NCI-H128 (cell line): ENCODE measurements at regions not wholly inside any gene's neighbourhood (a gene's known extent, or its start where the extent isn't known, plus 50 kb on each side); places are given as distances from the start of the nearest gene placed in this dataset.

Experiments used
- DNase-seq: peaks from one replicate; lab custom pipeline; 2025; ENCODE audit not compliant: unreplicated experiment; lab: John Stamatoyannopoulos, UW

DNA sequence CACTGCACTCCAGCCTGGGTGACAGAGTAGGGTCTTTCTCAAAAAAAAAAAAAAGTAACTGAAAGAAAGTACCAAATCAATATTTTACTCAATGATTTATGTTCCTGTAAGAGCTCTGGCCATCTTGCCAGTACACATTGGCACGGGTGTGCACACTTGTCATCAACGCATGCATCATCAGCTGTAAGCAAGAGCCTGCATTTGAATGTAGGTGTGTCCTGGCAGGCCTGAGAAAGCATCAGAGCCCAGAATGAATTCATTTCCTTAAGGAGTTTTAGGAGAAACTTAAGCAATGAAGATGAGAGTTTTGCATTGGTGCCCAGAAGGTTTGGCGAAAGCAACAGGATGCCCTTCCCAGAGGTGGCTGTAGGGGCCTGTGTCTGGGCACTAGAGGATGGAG lies 88.5 kb upstream of the FZD10 start:
- DNase-seq: no peak

DNA sequence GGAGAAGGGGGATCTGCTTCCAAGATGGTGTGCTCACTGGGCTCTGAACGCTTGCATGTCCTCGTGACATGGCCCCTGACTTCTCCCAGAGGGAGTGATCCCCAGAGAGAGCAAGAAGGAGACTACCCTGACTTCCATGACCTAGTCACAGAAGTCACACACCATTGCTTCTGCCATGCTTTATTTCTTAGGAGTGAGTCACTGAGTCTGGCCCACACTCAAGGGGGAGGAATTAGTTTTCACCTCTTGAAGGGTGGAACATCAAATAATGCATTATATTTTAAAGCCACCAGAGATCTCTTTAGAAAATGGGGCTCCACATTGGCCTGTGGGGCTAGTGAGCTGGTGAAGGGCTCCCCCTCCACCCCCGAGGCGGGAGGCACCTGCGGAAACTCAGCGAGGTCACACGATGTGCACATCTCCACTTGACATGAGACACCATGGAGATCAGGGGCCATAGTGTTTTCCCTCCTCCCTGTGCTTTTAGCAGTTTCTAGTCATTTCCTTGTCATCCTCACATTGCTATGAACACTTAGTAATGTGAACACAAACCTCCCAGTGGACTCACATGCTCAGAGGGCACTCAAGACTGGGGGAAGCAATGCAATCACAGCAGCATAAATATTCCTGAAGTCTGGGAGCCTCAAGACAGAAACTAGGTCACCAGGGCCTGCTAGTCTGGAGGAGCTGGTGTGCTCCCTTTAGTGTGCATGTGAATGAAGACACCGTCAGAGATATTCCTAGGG lies 87.4 kb upstream of the FZD10 start:
- DNase-seq: no peak

DNA sequence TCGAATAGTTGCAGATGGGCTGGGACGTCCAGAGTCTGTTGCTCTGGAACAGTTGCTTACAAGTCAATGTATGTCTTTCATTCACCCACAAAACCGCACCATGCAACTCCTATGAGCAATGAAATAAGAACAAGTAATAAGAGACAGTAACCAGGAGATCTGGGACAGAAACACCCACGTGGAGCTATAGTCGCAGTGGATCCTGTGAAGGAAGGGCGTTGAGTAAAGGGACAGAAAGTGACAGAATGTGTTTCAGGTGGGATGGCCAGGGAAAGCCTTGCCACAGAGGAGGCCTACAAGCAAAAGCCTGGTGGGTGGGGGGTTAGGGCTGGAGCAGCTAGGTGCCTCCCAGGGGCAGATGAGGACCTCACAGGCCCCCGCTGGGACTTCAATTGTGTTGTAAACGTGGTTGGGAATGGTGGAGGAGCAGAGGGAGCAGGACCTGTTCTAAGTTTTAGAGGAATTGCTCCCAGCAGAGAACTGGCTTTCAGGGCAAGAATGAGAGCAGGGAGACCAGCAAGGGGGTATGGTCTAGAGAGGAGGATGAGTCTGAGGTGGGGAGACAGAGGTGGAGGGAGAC lies 86.7 kb upstream of the FZD10 start:
- DNase-seq: no peak

DNA sequence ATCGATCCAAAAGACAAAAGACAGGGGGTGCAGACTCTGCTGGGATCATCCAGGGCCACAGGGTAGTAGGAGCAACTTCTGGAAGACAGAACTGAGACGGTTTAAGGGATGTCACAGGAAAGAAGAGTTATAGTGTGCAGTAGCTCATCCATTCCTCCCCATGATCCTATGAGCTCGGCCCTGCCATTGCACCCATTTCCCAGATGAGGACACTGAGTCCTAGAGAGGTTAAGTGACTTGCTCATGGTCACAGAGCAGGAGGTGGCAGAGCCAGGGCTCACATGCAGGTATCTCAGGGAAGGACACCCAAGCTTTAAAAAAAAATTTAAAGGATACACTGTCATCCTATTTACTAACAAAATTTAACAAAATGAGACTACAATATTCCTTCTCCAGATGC lies 86.1 kb upstream of the FZD10 start:
- no peak for DNase-seq

DNA sequence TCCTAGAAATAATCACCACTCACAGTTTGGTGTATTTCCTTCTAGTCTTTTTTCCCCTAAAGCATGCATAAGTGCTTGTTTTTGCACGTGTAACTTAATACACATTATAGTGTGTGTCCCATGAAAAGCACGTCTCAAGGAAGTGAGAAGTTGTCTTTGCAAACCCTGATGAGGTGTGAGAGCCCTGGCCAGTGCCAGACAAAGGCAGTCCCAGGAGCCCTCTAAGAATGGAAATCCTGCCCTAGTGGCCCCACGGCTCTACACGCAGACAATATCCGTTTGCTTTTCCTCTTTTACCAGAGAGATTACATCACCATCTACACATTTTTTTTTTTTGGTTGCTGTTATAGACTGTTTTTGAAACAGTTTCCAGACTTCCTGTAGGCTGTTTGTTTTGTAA lies 85.5 kb upstream of the FZD10 start:
- no peak for DNase-seq

DNA sequence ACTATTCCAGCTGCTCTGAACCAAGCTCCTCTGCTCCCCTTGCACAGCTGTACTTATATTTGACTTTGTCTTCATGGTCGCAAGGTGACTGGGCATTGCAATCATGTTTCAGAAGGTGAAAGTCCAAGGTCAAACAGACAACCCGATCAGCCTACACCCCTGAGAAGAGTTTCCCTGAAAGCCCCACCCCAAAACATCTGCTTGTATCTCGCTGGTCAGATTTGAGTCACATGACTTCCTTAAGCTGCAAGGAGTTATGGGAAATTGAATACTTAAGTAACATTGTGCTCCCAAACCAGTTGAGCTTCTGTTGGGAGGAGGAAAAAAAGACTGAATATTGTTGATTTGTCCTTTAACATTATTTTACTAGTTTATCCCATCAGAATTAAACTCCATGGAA lies 83.4 kb upstream of the FZD10 start:
- DNase-seq: no peak

DNA sequence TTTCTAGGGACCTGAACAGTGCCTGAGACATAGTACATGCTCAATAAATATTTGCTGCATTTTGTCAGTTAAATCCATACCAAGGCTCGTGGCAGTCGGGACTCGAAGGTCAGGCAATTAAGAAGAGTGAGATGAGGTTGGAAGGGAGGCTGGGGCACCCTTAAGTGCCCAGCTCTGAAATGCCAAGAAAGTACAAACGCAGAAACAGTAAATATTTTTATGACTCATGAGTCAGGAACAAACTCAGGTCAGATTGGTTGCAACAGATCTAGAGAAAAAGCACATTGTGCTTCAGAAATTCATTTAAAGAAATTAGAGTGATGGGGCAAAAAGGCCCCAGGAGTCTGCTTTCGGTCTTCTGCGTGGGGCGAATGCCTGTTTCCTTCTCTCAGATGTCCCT lies 83.0 kb upstream of the FZD10 start:
- no peak for DNase-seq

DNA sequence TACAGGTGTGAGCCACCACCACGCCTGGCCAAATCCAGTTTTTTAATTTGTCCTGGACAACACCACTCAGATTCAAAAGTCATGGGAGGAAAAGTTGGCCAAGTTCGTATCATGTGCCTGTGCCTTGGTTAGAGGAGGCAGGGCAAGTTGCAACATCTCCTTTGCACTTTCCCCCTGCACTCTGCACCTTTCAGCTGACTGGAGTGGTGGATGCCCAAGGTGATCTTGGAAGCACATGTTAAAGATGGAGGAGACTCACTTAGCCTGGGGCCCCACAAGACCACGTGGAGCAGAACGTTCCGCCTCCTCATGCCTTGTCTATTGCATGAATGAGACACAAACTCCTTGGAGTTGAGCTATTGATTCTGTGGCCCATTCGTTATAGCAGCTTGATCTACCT lies 82.1 kb upstream of the FZD10 start:
- no peak for DNase-seq

DNA sequence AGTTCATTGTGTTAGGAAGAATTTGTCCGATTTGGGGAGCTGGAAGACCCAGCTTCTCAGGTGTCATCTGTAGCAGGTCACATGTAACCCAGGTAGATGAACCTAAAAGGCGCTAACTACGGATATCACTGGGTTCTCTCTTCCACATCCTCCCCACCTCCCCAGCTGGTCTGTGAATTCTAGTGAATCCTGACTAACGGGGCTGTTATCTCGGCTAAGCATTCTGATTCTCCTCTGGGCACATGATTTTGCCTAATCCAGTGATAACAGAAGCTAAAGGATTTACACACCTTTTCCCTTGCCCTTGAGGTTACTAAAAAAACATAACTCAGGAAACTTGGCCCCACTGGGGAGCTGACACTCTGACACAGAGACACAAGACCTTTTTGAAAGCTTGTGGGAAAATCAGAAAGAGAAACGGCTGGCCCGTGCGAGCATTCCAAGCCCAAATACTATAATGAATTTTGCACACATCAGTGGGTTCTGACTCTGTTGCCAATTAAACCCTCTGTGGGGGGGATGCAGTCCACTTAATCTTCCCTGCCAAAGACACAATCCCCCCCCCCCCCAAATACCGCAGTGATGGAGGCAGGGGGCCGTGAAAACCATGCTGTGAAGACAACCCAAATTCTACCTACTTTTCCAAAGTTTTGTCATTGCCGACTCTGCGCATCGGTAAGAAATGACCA lies 81.0 kb upstream of the FZD10 start:
- DNase-seq: no peak

DNA sequence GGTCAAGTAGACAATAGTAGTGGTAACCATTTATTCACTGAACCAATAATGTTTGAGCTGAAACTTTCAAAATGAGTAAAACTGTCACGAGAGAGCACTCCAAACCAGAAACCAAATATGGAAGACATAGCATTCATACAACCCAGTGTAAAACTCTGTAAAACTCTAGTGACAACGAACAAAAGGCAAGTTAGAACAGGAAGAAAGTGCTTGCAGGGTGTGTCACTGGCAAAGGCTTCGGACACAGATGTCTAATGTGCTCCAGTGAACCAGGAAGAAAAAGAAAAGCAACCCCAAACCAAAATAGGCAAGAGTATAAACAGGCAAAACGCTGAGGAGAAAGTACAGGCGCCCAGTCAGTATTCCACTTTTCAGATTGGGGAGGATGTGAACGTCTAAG lies 79.3 kb upstream of the FZD10 start:
- DNase-seq: no peak

DNA sequence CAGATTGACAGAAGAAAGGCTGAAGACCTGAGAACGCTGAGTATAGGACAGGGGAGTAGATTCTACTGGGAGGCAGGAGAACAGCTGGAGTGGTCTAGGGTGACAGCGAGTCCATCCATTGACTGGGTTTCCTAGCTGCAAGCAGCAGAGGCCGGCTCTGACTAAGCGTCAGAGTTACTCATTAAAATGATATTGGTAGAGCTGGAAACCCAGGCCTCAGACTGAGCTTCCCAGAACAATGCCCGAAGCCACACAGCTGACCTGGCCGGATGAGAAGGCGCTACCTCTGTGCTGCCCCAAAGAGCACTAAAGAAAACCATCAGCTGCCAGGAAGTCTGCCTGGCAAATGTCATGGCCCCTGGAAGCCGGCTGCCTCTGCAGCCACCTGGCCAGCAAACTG lies 78.5 kb upstream of the FZD10 start:
- DNase-seq: no peak

DNA sequence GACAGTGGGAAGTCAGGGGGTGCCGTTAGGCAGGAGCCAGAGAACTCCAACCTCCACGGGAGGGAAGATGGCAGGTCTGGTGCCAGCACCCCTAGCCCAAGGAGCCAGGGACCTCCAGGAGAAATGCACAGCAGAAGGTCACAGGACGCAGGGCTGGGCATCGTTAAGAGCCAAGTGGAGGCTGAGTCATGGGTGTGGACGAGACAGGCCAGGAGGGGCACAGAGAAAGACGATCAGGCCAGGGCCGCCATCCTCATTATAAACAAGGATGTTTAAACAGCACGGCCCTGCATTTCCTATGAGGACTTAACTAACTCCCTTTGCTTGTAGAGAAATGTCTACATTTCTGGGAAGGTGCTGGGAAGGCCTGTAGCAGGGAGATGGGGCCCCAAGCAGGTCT lies 77.9 kb upstream of the FZD10 start:
- DNase-seq: no peak

DNA sequence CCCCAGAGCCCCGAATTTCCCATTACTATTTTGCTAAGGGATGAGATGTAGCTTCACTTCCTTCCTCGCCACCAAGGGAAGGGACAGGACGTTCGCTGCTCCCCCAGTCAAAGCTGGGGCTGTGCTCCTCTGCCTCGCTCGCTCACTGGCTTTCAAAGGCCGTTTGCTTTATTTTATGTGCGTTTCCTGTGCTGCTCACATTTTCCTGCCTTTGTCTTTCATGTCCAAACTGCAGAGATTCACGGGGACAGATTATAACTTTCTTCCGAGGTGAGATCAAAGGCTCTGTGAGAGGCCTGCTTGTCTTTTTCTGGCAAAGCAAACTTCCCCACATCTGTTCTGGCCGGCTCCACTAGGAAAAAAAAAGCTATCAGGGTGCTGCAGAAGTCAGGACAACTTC lies 76.0 kb upstream of the FZD10 start:
- DNase-seq: no peak

DNA sequence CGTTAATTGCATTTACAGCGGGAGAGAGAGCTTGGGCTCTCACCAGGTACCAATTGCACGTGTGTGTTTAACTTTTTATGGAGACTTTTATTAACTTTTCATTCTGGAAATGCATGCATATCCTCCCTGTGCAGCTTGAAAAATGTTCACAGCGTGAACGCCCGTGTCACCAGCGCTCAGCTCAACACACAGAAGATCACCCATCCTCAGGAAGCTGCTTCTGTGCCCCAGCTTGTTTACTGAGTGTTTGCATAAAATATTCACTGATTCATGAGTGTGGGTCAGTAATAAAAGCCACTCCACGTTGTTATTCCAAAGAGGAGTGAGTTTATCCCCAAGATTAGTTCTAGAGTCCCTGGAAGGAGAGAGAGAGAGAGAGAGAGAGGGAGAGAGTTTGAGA lies 75.5 kb upstream of the FZD10 start:
- DNase-seq: no peak

DNA sequence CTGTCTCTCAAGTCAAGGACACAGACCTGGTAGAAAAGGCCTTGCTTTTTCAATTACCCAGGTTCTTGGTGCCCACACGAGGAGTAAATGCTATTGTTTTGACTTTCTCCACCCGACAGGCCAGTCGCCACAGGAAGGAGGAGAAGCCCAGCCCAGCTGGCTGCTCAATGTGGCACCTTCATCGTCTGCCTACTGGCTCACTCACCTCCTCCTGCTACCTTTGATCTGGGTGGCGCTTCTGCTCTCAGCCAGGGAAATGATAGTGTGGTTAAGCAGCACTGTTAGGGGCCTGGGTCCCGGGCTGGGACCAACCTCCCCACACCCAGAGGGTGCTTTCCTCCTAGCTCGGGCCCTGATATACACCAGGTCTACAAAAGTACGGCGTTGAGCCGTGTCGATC lies 75.0 kb upstream of the FZD10 start:
- DNase-seq: no peak

DNA sequence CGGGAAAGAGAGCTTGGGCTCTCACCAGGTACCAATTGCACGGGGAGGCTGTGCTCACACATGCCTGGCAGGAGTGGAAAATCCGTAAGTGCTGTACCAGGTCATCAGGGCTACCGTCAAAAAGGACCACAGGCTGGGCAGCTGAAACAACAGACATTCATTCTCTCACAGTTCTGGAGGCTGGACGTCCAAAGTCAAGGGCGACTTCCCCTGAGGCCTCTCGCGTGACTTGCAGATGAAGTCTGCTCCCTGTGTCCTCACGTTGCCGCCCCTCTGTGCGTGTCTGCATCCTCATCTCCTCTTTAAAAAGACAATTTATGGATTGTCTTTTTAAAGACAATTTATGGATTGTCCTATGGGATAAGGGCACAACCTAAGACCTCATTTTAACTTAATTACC lies 73.8 kb upstream of the FZD10 start:
- DNase-seq: no peak

DNA sequence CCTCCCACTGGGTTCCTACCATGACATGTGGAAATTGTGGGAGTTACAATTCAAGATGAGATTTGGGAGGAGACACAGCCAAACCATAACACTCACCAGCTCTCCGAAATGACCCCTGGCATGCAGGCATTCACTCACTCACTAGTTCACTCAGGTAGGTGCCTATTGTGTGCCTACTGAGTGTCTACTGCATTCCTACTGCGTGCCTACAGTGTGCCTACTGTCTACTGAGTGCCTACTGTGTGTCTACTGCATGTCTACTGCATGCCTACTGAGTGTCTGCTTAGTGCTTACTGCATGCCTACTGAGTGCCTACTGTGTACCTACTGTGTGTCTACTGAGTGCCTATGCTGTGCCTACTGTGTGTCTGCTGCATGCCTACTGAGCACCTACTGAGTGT lies 71.7 kb upstream of the FZD10 start:
- no peak for DNase-seq

DNA sequence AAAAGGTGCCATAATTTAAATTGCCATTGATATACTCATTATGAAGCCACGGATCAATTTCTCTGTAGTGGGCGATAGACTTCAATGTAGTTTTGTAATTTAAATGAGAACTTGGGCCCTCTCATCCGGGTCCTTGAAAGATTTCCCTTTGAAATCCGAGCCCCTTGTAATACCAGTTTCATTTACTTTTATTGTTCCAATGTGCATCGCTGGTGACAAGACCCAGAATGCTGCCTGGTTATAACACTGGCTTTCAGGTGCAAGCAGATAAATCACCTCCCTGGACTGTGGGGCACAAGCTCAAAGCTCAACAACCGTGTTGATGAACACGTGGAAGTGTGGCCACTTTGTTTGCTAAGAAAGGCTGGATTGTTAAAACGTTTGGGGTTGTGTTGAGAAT lies 68.9 kb upstream of the FZD10 start:
- DNase-seq: no peak

DNA sequence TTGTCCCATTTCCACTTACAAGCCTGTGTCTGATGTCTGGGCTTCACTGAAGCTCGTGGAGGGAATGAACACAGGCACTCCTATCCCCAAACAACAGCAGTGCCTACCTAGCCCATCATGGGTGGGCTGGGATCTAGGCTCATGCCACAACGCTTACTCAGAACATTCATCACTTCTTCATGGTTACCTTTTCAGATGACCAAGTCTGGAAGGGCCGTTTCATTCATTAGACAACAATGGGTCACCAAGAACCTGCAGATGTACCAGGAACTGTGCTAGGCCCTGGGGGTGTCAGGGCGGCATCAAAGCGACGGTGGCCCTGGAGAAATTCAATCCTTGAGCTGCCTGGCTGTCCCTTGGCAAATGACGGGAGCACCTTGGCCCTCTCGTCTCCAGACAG lies 64.9 kb upstream of the FZD10 start:
- no peak for DNase-seq

DNA sequence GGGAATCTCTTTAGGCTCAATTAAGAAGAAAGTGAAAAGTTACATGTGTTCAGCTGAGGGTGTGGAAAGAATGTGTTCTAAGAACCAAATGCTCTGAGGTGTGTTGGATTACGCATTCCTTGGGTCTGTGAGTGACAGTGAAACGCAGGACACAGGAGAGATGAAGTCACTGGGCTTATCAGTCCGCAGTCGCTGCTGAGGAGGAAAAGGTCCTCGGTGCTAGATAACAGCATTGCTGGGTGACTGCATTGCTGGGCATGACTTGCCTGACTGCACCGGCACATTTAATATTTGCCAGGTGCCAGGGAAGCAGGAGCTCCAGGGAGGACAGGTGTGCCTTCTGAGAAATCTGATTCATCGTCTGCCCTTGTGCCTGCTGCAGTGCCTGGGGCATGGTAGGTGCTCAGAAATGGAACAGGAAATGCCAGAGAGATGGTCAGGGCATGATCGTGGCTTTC lies 64.4 kb upstream of the FZD10 start:
- no peak for DNase-seq

DNA sequence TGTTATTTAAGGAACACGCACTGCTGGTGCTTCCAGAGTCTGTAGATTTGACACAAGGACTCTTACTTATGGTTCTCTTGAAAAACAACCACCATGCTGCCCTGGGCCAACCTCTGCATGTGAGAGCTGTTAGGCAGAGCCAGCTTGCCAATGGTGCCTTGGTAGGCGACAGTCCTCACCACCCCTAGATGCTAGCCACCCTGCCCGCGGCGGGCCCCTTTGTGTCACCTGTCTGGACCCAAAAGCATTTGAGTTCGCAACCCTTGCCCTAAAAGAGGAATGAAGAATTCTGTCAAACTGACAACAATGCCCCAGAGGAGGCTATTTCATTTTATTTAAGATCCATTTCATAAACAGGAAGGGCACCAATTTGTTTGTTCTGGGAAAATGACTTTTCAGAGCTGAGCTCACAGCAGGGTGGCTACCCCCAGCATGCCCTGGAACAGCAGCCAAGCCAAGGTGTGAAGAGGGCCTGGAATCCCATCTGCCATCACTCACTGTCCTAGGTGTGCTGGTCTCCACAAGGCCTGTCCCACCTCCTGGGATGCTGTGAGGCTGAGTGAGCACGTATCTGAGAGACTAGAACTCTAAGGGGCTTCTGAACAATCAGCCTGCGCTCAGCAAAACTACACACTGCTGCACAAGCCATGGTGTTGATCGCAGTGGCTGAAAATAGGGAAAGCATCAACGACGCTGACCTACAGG lies 63.8 kb upstream of the FZD10 start:
- no peak for DNase-seq
